Keratinocyte (primary cell): ENCODE measurements at regions not wholly inside any gene's neighbourhood (a gene's known extent, or its start where the extent isn't known, plus 50 kb on each side); places are given as distances from the start of the nearest gene placed in this dataset.

Source experiments
- DNase-seq: peaks from one replicate; pipeline ENCODE4 v3.0.0-alpha.2; 2011; ENCODE audit warnings: low read depth, missing footprints, low spot score
- FAIRE-seq: peaks from 2 replicates; lab custom pipeline; 2011; peaks lifted over from hg19 to GRCh38; lab: Jason Lieb, UNC
- H2AFZ ChIP-seq: 2 replicates; pipeline ENCODE4 v1.6.0; 2012; ENCODE audit warnings: low read length, control low read depth, inconsistent platforms; ENCODE audit not compliant: control insufficient read depth
- H3K27ac ChIP-seq: 2 replicates; pipeline ENCODE4 v1.5.1; 2011; ENCODE audit warnings: low read length; ENCODE audit not compliant: control insufficient read depth, insufficient read depth
- H3K27me3 ChIP-seq: 3 replicates; pipeline ENCODE4 v1.6.0; 2011; ENCODE audit warnings: low read length; ENCODE audit not compliant: control insufficient read depth, insufficient read depth; ENCODE audit errors: extremely low read depth
- H3K36me3 ChIP-seq, 2 experiments: 2 replicates in 1 of 2; 3 replicates in 1 of 2; pipeline ENCODE4 v1.5.1; 2011; ENCODE audit warnings: low read length in 2 of 2, mild to moderate bottlenecking in 1 of 2; ENCODE audit not compliant: control insufficient read depth in 2 of 2, insufficient read depth in 2 of 2; ENCODE audit errors: extremely low read depth in 1 of 2
- H3K4me1 ChIP-seq: 3 replicates; pipeline ENCODE4 v1.5.1; 2011; ENCODE audit warnings: low read length; ENCODE audit not compliant: control insufficient read depth, insufficient read depth; ENCODE audit errors: extremely low read depth
- H3K4me2 ChIP-seq: 3 replicates; pipeline ENCODE4 v1.6.0; 2011; ENCODE audit warnings: low read depth, low read length; ENCODE audit not compliant: control insufficient read depth, insufficient read depth; ENCODE audit errors: extremely low read depth
- H3K4me3 ChIP-seq, 3 experiments: fragments of 200-600 bp in 1 of 3; sonication (generic) in 1 of 3; 2 replicates in 2 of 3; 3 replicates in 1 of 3; pipeline ENCODE4 v1.5.1; 2011 to 2016; ENCODE audit warnings: low read length in 3 of 3, mild to moderate bottlenecking in 3 of 3, control low read depth in 2 of 3, inconsistent platforms in 1 of 3, low read depth in 1 of 3, mixed read lengths in 1 of 3, mixed run types in 1 of 3, moderate library complexity in 1 of 3; ENCODE audit not compliant: control insufficient read depth in 2 of 3, insufficient read depth in 2 of 3; ENCODE audit errors: extremely low read depth in 1 of 3
- H3K79me2 ChIP-seq: 2 replicates; pipeline ENCODE4 v1.6.0; 2012; ENCODE audit warnings: low read length; ENCODE audit not compliant: control insufficient read depth, insufficient read depth
- H3K9ac ChIP-seq: 3 replicates; pipeline ENCODE4 v1.6.0; 2011; ENCODE audit warnings: low read length; ENCODE audit not compliant: control insufficient read depth, insufficient read depth; ENCODE audit errors: extremely low read depth
- H3K9me1 ChIP-seq: 3 replicates; pipeline ENCODE4 v1.6.0; 2011; ENCODE audit warnings: low read length; ENCODE audit not compliant: control insufficient read depth, insufficient read depth; ENCODE audit errors: extremely low read depth
- H3K9me3 ChIP-seq: 2 replicates; pipeline ENCODE4 v1.5.1; 2012; ENCODE audit warnings: low read depth, low read length; ENCODE audit not compliant: control insufficient read depth
- H4K20me1 ChIP-seq: 3 replicates; pipeline ENCODE4 v1.6.0; 2011; ENCODE audit warnings: low read length; ENCODE audit not compliant: control insufficient read depth, insufficient read depth; ENCODE audit errors: extremely low read depth
- CTCF ChIP-seq, 3 experiments: IDR thresholded peaks in 1 of 3; conservative IDR thresholded peaks in 1 of 3; optimal IDR thresholded peaks in 1 of 3; 2 replicates in 2 of 3; 3 replicates in 1 of 3; pipeline versions ENCODE3 to v1.5.1; 2011; ENCODE audit warnings: low read length in 3 of 3, mild to moderate bottlenecking in 3 of 3, moderate library complexity in 2 of 3, control low read depth in 1 of 3, inconsistent platforms in 1 of 3; ENCODE audit not compliant: insufficient read depth in 2 of 3; ENCODE audit errors: extremely low read depth in 1 of 3
- EZH2 ChIP-seq: IDR thresholded peaks from one replicate; pipeline ENCODE4 v1.6.1; 2012; ENCODE audit warnings: inconsistent platforms, mild to moderate bottlenecking, low read length, moderate library complexity
- dilution Hi-C: fragments of 300-500 bp; cut with MboI; formaldehyde crosslinking; loops from one replicate; pipeline ENCODE4 v1.7.0; 2020; ENCODE audit warnings: low sequenced_read_pairs; ENCODE audit not compliant: extremely low pct_ligation_motif_present

DNA sequence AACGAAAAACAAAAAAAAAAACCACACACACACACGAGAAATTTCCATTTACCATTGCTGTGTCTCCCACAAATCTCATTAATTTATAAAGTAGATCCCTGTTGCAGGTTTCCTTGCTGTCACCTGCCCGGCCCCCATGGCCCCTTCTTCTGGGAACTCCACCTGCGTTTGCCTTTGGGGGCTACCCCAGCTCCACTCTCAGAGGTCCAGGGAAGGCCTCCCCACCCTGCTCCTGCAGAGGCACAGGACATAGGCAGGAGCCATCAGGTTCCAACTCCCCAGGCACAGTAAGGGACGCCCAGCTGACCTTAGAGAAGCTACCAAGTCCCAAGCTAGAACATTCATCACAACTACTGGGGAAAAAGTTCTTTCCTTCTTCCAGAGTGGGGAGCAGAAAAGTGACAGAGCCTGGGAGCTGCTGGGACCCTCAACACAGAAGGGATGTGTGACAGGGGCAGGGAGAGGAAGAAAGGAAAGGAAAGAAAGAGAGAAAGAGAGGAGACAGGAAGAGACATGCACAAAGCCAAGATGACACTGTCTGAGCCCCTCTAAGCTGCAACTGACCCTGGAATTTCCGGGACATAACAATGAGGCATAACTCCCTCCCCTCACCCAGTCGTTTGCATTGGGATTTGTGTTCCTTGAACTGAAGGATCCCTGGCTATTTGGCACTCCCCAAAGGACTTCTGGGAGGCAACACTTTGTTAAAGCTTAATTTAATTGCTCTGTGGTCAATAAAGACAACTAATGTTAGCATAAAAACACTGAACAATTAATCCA lies 175.7 kb downstream of the SHANK2 start:
- Histone ChIP-seq H3K9me1 (no peaks in the 10 kb centered on the region), H3K27me3 (no peaks in the 10 kb centered on the region), H4K20me1 (no peaks in the 10 kb centered on the region), H2AFZ (no peak overlapping the region), H3K9me3 (no peaks in the 10 kb centered on the region), H3K9ac (no peak overlapping the region), H3K36me3 (no peaks in the 10 kb centered on the region), H3K4me2 (no peak overlapping the region), H3K4me1 (no peaks in the 10 kb centered on the region), H3K4me3 (no peak overlapping the region), H3K79me2 (no peaks in the 10 kb centered on the region), H3K27ac (no peak overlapping the region)
- no peak for DNase-seq
- dilution Hi-C loops, result no loop called here
- no peak for FAIRE-seq
- TF ChIP-seq CTCF (optimal IDR thresholded peaks at IDR 0.05 in 1 of 3, IDR thresholded peaks at IDR 0.05 in 1 of 3, conservative IDR thresholded peaks at IDR 0.05 in 1 of 3; ENCODE audit: extremely low read depth in 1 of 3, insufficient read depth in 2 of 3, low read length in 3 of 3) (no peak), EZH2 (no peak)

DNA sequence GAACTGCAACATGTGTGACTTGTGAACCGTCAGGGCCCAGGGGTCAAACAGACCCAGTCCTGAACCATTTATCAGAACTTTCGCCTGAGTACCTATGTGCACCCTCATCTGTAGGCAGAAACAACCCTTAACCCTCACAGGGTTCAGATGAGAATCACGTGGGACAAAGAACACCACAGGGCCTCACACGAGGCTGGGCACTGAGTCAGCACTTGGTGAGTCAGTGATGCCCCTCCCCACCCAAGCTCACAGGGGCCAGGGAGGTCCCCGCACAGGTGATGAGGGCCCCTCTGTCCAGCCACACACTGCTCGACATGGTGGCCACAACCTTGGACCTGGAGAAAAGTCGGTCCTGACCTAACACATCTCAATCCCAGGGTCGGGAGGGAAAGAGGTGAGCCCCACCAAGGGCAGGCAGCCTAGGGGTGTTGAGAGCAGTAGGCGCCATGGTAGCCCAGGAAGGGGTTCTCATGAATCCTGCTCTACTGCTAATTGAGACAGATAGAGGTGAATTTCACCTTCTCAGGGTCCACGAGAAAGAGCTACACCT lies 176.4 kb downstream of the SHANK2 start:
- dilution Hi-C loops, result no loop called here
- Histone ChIP-seq H3K4me2 (no peak overlapping the region), H2AFZ (no peak overlapping the region), H3K9ac (no peak overlapping the region), H3K27ac (no peak overlapping the region), H3K36me3 (no peaks in the 10 kb centered on the region), H3K79me2 (no peaks in the 10 kb centered on the region), H3K9me1 (no peaks in the 10 kb centered on the region), H3K27me3 (no peaks in the 10 kb centered on the region), H3K4me3 (no peak overlapping the region), H4K20me1 (no peaks in the 10 kb centered on the region), H3K9me3 (no peaks in the 10 kb centered on the region), H3K4me1 (no peaks in the 10 kb centered on the region)
- TF ChIP-seq EZH2 (no peak), CTCF (optimal IDR thresholded peaks at IDR 0.05 in 1 of 3, IDR thresholded peaks at IDR 0.05 in 1 of 3, conservative IDR thresholded peaks at IDR 0.05 in 1 of 3; ENCODE audit: extremely low read depth in 1 of 3, insufficient read depth in 2 of 3, low read length in 3 of 3) (no peak)
- no peak for FAIRE-seq
- no peak for DNase-seq
